G401.6 (cell line): ENCODE measurements at regions not wholly inside any gene's neighbourhood (a gene's known extent, or its start where the extent isn't known, plus 50 kb on each side); places are given as distances from the start of the nearest gene placed in this dataset.
"Not testable (repeated sequence)": the region's sequence is repeated elsewhere in the genome, so short reads cannot be mapped to it uniquely, and the experiment has no call there.

Experiments
- FAIRE-seq: peaks from 2 replicates; lab custom pipeline; 2012; peaks lifted over from hg19 to GRCh38; lab: Jason Lieb, UNC

- FAIRE-seq, result no peak
Measured at GRCh38 chr2:118611691-118612090, 235.8 kb downstream of the EN1 start.

- no peak for FAIRE-seq
Measured at GRCh38 chr2:118609138-118609537, 238.3 kb downstream of the EN1 start.

GRCh38 chr2:118607641-118608040, 239.8 kb downstream of the EN1 start:
- FAIRE-seq, result no peak

- FAIRE-seq, result no peak
Measured at GRCh38 chr2:118604811-118605210, 242.6 kb downstream of the EN1 start.

GRCh38 chr2:118604371-118604770, 243.1 kb downstream of the EN1 start:
- FAIRE-seq, result no peak

- no peak for FAIRE-seq
Measured at GRCh38 chr2:118599141-118599540, 248.3 kb downstream of the EN1 start.

GRCh38 chr2:118596620-118597019, 250.8 kb downstream of the EN1 start:
- no peak for FAIRE-seq

- FAIRE-seq, result no peak
Measured at GRCh38 chr2:118593257-118593656, 254.2 kb downstream of the EN1 start.

GRCh38 chr2:118591223-118591622, 256.2 kb downstream of the EN1 start:
- FAIRE-seq, result no peak

GRCh38 chr2:118589721-118590120, 257.7 kb downstream of the EN1 start:
- FAIRE-seq, result no peak

- FAIRE-seq, result no peak
Measured at GRCh38 chr2:118588850-118589249, 258.6 kb downstream of the EN1 start.

- FAIRE-seq, result no peak
Measured at GRCh38 chr2:118586312-118586711, 261.1 kb downstream of the EN1 start.

GRCh38 chr2:118584877-118585276, 262.6 kb downstream of the EN1 start:
- FAIRE-seq, result no peak

- no peak for FAIRE-seq
Measured at GRCh38 chr2:118584062-118584749, 263.2 kb downstream of the EN1 start.

GRCh38 chr2:118582058-118582457, 265.4 kb downstream of the EN1 start:
- FAIRE-seq, result no peak

GRCh38 chr2:118580651-118581050, 266.8 kb downstream of the EN1 start:
- FAIRE-seq, result no peak

GRCh38 chr2:118580107-118580506, 267.3 kb downstream of the EN1 start:
- FAIRE-seq, result no peak

- no peak for FAIRE-seq
Measured at GRCh38 chr2:118577202-118577601, 270.2 kb downstream of the EN1 start.

GRCh38 chr2:118576109-118576855, 271.2 kb downstream of the EN1 start:
- FAIRE-seq, result no peak

- not testable (repeated sequence) for FAIRE-seq
Measured at GRCh38 chr2:118572380-118572779, 275.1 kb downstream of the EN1 start.

GRCh38 chr2:118569876-118570535, 277.4 kb downstream of the EN1 start:
- FAIRE-seq, result no peak

- FAIRE-seq, result no peak
Measured at GRCh38 chr2:118568700-118569099, 278.7 kb downstream of the EN1 start.

GRCh38 chr2:118565786-118566540, 281.5 kb downstream of the EN1 start:
- no peak for FAIRE-seq
